ENCODE measurements at regions not wholly inside any gene's neighbourhood (a gene's known extent, or its start where the extent isn't known, plus 50 kb on each side); places are given as distances from the start of the nearest gene placed in this dataset.
A peak's percentile ranks its signal among the peaks of the same experiment; 100 is the strongest.

DNA sequence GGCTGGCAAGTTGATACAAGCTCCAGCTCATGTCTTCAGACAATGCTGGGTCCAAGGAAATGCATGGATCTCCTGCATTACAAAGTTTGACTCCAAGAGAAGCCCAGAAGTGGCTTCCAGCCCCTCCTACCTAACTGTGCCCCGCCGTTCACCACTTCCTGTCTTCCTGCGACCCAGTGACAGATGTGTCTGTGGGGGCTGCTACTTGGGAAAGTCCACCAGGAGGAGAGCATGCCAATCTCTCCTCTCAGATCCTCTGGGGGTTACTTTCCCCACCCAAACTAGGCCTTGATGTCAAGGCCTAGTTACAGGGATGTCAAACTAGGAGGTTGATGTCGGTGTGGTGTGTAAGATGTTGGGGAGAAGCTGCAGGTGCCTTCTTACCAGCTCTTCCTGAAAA is 133.6 kb upstream of the RASGRP1 start:
- DNase-seq (ENCODE audit: low read depth) = no peak
- TF ChIP-seq, protein P1, sequence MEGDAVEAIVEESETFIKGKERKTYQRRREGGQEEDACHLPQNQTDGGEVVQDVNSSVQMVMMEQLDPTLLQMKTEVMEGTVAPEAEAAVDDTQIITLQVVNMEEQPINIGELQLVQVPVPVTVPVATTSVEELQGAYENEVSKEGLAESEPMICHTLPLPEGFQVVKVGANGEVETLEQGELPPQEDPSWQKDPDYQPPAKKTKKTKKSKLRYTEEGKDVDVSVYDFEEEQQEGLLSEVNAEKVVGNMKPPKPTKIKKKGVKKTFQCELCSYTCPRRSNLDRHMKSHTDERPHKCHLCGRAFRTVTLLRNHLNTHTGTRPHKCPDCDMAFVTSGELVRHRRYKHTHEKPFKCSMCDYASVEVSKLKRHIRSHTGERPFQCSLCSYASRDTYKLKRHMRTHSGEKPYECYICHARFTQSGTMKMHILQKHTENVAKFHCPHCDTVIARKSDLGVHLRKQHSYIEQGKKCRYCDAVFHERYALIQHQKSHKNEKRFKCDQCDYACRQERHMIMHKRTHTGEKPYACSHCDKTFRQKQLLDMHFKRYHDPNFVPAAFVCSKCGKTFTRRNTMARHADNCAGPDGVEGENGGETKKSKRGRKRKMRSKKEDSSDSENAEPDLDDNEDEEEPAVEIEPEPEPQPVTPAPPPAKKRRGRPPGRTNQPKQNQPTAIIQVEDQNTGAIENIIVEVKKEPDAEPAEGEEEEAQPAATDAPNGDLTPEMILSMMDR (IDR thresholded peaks at IDR 0.05; ENCODE audit: control insufficient read depth, insufficient read depth, low read depth, low read length, missing control alignments) = no peak
- no peak overlapping the region for H3K4me3 ChIP-seq (ENCODE audit: control insufficient read depth, low read depth, low read length)

DNA sequence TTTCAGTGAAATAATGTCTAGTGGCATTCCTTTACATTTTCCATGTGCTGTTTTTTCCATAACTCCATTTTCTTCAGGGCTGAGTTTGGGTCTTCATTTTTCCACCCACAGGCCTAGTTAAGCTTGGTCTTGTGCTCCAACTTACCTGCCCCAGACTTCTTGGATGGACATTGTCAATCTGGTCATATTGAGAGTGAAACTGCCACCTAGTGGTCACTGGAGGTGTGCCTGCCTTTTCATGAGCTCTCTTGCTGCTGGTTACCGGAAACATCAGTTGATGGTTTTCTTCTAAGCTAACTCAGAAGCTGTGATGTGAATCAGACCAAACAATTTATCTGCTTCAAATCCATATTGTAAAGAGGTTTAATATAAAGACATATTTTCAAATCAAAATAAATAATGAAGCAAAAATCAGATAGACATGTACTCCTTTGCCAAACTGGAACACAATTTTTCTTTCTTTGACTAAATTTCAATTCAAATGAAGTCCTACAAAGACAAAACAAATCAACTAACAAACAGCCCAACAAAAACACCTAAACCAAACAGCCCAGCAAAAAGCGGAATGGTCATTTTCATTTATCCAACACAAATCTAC is 135.1 kb upstream of the RASGRP1 start:
- TF ChIP-seq, protein P1 (IDR thresholded peaks at IDR 0.05; ENCODE audit: control insufficient read depth, insufficient read depth, low read depth, low read length, missing control alignments) = peak; percentile 86
- DNase-seq (ENCODE audit: low read depth) = no peak
- H3K4me3 ChIP-seq (ENCODE audit: control insufficient read depth, low read depth, low read length) = no peak overlapping the region

DNA sequence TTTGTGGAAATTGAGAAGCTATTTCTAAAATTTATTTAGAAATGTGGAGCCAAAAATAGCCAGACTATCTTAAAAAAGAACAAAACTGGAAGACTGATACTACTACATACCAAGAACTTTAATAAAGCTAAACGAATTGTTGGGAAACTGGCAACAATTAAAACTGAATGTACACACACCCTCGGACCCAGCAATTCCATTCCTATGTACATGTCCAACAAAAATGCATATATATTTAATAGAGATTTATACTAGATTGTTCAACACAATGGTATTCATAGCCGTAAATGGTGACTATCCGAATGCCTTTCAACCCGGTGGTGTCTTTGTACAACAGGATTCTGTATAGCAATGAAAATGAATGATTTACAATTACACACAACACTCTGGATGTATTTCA is 136.5 kb upstream of the RASGRP1 start:
- no peak overlapping the region for H3K4me3 ChIP-seq (ENCODE audit: control insufficient read depth, low read depth, low read length)
- TF ChIP-seq, protein P1 (IDR thresholded peaks at IDR 0.05; ENCODE audit: control insufficient read depth, insufficient read depth, low read depth, low read length, missing control alignments) = no peak
- DNase-seq (ENCODE audit: low read depth) = no peak

DNA sequence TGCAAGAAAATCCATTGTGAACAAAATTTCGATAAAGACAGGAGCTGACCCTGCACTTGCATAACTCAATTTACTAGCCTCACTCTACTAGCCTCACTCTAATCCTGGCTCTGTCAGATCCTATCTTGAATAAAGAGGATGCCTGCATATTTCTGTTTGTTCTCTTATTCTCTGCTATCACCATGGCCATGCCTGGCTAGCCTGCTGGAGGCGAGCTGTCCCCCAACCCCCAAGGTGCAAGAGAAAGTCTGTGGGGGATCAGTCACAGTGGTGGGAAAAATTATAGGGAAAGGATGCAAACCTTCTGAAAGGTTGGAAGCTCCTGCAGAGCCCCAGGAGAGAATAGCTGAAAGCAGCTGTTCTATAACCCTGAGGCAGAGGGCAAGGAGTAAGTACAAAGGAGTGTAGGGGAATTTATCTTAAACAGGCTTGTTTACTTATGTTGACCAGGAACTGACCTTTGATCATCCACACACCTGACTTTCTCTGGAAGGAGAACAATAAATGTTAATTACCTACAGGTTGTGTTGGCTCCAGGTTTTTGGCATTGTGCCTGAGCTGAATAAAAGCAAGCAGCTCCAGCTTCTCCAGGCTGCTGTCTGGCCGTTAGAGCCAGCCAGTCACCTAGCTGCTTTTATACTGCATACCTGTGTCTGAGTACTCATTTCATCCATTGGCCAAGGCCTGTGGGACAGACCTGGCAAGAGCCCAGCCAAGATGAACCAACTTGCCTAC is 137.7 kb upstream of the RASGRP1 start:
- TF ChIP-seq, protein P1 (IDR thresholded peaks at IDR 0.05; ENCODE audit: control insufficient read depth, insufficient read depth, low read depth, low read length, missing control alignments) = no peak
- no peak for DNase-seq (ENCODE audit: low read depth)
- no peak overlapping the region for H3K4me3 ChIP-seq (ENCODE audit: control insufficient read depth, low read depth, low read length)

DNA sequence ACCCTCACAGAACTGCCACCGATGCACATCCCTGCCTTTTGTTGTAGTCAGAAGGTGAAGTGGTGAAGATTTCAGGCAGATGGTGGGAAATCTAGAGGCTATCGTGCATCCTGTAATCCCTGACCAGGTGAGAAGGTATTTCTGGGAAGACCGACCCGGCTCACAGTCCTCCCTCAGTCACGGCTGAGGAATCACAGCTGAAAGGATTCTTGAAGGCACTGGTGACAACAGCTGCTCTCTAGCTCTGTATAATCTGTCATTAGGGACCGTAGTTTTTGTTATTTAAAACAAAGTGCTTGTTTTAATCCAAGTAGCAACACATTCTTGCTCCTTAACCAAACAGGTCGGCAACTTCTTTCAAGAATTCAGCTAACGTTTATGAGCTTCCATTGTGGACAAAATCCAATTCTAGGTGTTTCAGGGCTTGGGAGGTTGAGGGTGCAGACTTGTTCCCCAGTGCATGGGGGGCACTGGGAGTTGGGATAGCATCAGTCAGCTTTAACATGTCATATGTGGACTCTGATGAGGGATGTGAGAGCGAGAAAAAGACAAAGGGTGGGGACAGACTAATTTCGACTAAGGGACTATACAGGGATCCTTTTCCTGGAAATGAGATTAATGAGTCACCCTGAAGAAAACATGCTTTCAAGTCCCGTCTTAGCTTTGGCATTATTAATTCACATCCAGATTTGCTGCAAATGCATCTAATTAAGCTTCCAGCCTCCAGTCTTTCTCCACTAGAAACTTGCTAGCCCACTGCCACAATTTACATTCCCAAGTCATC is 141.0 kb upstream of the RASGRP1 start:
- TF ChIP-seq, protein P1 (IDR thresholded peaks at IDR 0.05; ENCODE audit: control insufficient read depth, insufficient read depth, low read depth, low read length, missing control alignments) = no peak
- no peak overlapping the region for H3K4me3 ChIP-seq (ENCODE audit: control insufficient read depth, low read depth, low read length)
- DNase-seq (ENCODE audit: low read depth) = no peak

DNA sequence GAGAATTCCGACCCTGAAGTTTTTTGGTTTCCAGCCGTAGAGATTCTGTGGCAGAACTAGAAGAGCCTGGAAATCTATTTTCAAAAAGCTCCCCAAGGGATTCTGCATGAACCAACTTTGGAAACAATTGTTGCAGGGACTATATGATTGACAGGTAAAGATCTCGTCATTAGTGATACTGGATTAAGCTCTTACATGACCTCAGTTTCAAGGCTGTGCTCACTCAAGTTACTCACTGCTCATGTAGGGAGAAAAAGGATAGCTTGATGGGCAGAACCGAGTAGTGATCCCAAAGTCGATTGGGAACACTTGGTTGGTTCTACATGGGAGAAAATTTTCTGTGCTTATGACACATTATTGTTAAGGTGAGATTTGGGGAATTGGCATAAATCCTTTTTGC is 142.3 kb upstream of the RASGRP1 start:
- DNase-seq (ENCODE audit: low read depth) = no peak
- TF ChIP-seq, protein P1 (IDR thresholded peaks at IDR 0.05; ENCODE audit: control insufficient read depth, insufficient read depth, low read depth, low read length, missing control alignments) = no peak
- no peak overlapping the region for H3K4me3 ChIP-seq (ENCODE audit: control insufficient read depth, low read depth, low read length)

Measured in AG09309 (cell line).